ENCODE measurements at regions not wholly inside any gene's neighbourhood (a gene's known extent, or its start where the extent isn't known, plus 50 kb on each side); places are given as distances from the start of the nearest gene placed in this dataset.

GRCh38 chr9:105912157-105912862 lies 218.0 kb downstream of the TMEM38B start:
- Histone ChIP-seq H3K36me3 (ENCODE audit: control insufficient read depth in 2 of 4, insufficient read depth in 4 of 4, low read length in 3 of 4) (no peaks in the 10 kb centered on the region; a peak in 1 of 8 replicates), H2BK12ac (ENCODE audit: low read depth, low read length) (peak overlapping the region; percentile 77), H4K91ac (replicated peaks; ENCODE audit: insufficient read length, low read length) (no peak overlapping the region), H3K9ac (replicated peaks in 1 of 4; ENCODE audit: extremely low read depth in 1 of 4, low read depth in 3 of 4, low read length in 3 of 4) (no peak overlapping the region), H3K9me3 (ENCODE audit: insufficient read depth in 2 of 2, low read depth in 1 of 2, low read length in 1 of 2) (no peaks in the 10 kb centered on the region), H4K5ac (ENCODE audit: insufficient read length, low read depth, low read length) (peak overlapping the region; percentile 8), H2BK15ac (ENCODE audit: low read length) (no peak overlapping the region), H2AK5ac (ENCODE audit: low read depth, low read length) (peak overlapping the region; percentile 88; the same call in 1 of the 2 replicates), H3K4me1 (replicated peaks in 1 of 4; ENCODE audit: control insufficient read depth in 3 of 4, insufficient read depth in 4 of 4, low read length in 3 of 4) (peaks cover 3 to 33% (median 23%) of the 10 kb centered on the region in 4 experiments), H2BK120ac (replicated peaks; ENCODE audit: low read depth, low read length) (peak overlapping the region; percentile 30), H4K8ac (ENCODE audit: extremely low read depth, insufficient read depth, low read length) (no peak overlapping the region), H4K20me1 (replicated peaks in 1 of 2; ENCODE audit: control insufficient read depth in 1 of 2, insufficient read depth in 2 of 2, low read length in 2 of 2) (no peaks in the 10 kb centered on the region), H3K4ac (replicated peaks; ENCODE audit: insufficient read length, low read depth, low read length) (no peak overlapping the region), H3K18ac (ENCODE audit: extremely low read depth, low read length) (peak overlapping the region; percentile 55), H3K4me3 (ENCODE audit: extremely low read depth in 1 of 4, insufficient read depth in 2 of 4, low read depth in 3 of 4, low read length in 4 of 4) (no peak overlapping the region; a peak in 1 of 8 replicates), H2BK20ac (ENCODE audit: low read length) (peak overlapping the region; percentile 97), H3K14ac (ENCODE audit: insufficient read length) (no peak overlapping the region), H3K23ac (ENCODE audit: insufficient read length) (no peak overlapping the region), H3K79me1 (ENCODE audit: low read depth, low read length) (no peaks in the 10 kb centered on the region), H3K79me2 (ENCODE audit: control insufficient read depth in 1 of 2, insufficient read depth in 2 of 2, low read length in 2 of 2) (no peaks in the 10 kb centered on the region), H3K27me3 (replicated peaks in 1 of 4; ENCODE audit: control insufficient read depth in 3 of 4, extremely low read depth in 1 of 4, insufficient read depth in 3 of 4, low read length in 3 of 4) (no peaks in the 10 kb centered on the region), H2BK5ac (ENCODE audit: low read depth, low read length) (peak overlapping the region; percentile 86), H3K27ac (ENCODE audit: low read depth, low read length) (peak overlapping the region; percentile 48; the same call in 1 of the 2 replicates), H3K4me2 (ENCODE audit: insufficient read depth in 1 of 2, low read depth in 2 of 2, low read length in 2 of 2) (peak overlapping the region; percentile 30 to 77; a peak in 1 of 4 replicates), H2AFZ (ENCODE audit: low read length) (no peak overlapping the region), H3K56ac (replicated peaks; ENCODE audit: insufficient read length, low read depth, low read length) (no peak overlapping the region), H3K23me2 (ENCODE audit: low read depth, low read length) (no peaks in the 10 kb centered on the region; the same call in 1 of the 2 replicates)
- FAIRE-seq (no peak), DNase-seq (ENCODE audit: low read depth in 1 of 2, low spot score in 2 of 2) (no peak)
- ChIA-PET CTCF (ENCODE audit: partially characterized antibody) (interaction anchor here (0.9 to 2.2 kb wide), 6 partner anchors 8 to 373 kb away, joined by 3 to 10 read pairs (median 4); no protein-coding TSS in a partner anchor), POLR2A (ENCODE audit: partially characterized antibody) (interaction anchor here (0.9 to 2.2 kb wide), 2 partner anchors 9 to 13 kb away, joined by 3 to 5 read pairs; no protein-coding TSS in a partner anchor)
- 73% methylated on average over 1 of the region's 1 CpG; no CpG with 5 or more reads in 1 of the 2 experiments for WGBS, 2 experiments (ENCODE audit: extremely low coverage in 1 of 2, insufficient coverage in 1 of 2, insufficient read length in 1 of 2, insufficient replicate concordance in 2 of 2, low coverage in 1 of 2, low lambda C conversion rate in 2 of 2, missing lambda C conversion rate in 1 of 2)
- TF ChIP-seq GABPA (IDR thresholded peaks at IDR 0.05; ENCODE audit: borderline replicate concordance, insufficient read depth, low read length) (no peak), SP4 (IDR thresholded peaks at IDR 0.05; ENCODE audit: low read length) (no peak), CTCF (IDR thresholded peaks at IDR 0.05; ENCODE audit: control extremely low read depth in 1 of 3, insufficient read depth in 1 of 3, low read depth in 1 of 3, low read length in 3 of 3) (no peak), RNF2 (IDR thresholded peaks at IDR 0.05; ENCODE audit: borderline replicate concordance, low read depth, low read length, missing control alignments, poor library complexity, severe bottlenecking) (no peak), POLR2AphosphoS5 (IDR thresholded peaks at IDR 0.05; ENCODE audit: low read depth, low read length) (no peak), ZNF274 (IDR thresholded peaks at IDR 0.05; ENCODE audit: borderline replicate concordance, extremely low read depth, low read length) (no peak), TAF7 (optimal IDR thresholded peaks at IDR 0.05; ENCODE audit: borderline replicate concordance, low read depth, low read length) (no peak), EZH2 (IDR thresholded peaks at IDR 0.05; ENCODE audit: low read depth, low read length, severe bottlenecking) (no peak)

Measured in H1 (cell line).